Loucy (cell line): ENCODE measurements at regions not wholly inside any gene's neighbourhood (a gene's known extent, or its start where the extent isn't known, plus 50 kb on each side); places are given as distances from the start of the nearest gene placed in this dataset.
A peak's percentile ranks its signal among the peaks of the same experiment; 100 is the strongest.
"Not testable (repeated sequence)": the region's sequence is repeated elsewhere in the genome, so short reads cannot be mapped to it uniquely, and the experiment has no call there.

ENCODE experiments used
- H2AFZ ChIP-seq: fragments of 200-600 bp; sonication (generic); 2 replicates; pipeline ENCODE4 v1.6.0; 2016; ENCODE audit warnings: antibody characterized with exemption, mild to moderate bottlenecking, low read length, moderate library complexity
- H3F3A ChIP-seq: fragments of 200-600 bp; 2 replicates; pipeline ENCODE4 v1.6.0; 2016; ENCODE audit warnings: antibody characterized with exemption, low read depth, mild to moderate bottlenecking
- H3K27me3 ChIP-seq: fragments of 200-600 bp; sonication (generic); 2 replicates; pipeline ENCODE4 v1.6.1; 2014; ENCODE audit warnings: low read length, mild to moderate bottlenecking; ENCODE audit not compliant: insufficient read depth, poor library complexity, severe bottlenecking
- H3K36me3 ChIP-seq: fragments of 200-600 bp; sonication (generic); 2 replicates; pipeline ENCODE4 v1.6.1; 2016; ENCODE audit warnings: low read length; ENCODE audit not compliant: insufficient read depth
- H3K4me1 ChIP-seq: fragments of 200-600 bp; sonication (generic); 2 replicates; pipeline ENCODE4 v1.5.1; 2014; ENCODE audit warnings: low read length, mild to moderate bottlenecking; ENCODE audit not compliant: insufficient read depth, poor library complexity, severe bottlenecking
- H3K4me2 ChIP-seq: fragments of 200-600 bp; sonication (generic); 2 replicates; pipeline ENCODE4 v1.6.0; 2014; ENCODE audit warnings: antibody characterized with exemption, low read length, low read depth, mild to moderate bottlenecking; ENCODE audit not compliant: poor library complexity, severe bottlenecking
- H3K4me3 ChIP-seq: fragments of 200-600 bp; sonication (generic); 2 replicates; pipeline ENCODE4 v1.5.1; 2014; ENCODE audit warnings: low read length, mild to moderate bottlenecking, mixed read lengths; ENCODE audit not compliant: poor library complexity, severe bottlenecking
- H3K79me2 ChIP-seq: fragments of 200-600 bp; sonication (generic); 2 replicates; pipeline ENCODE4 v1.6.1; 2014; ENCODE audit warnings: low read length; ENCODE audit not compliant: insufficient read depth
- H3K9ac ChIP-seq: fragments of 200-600 bp; sonication (generic); 2 replicates; pipeline ENCODE4 v1.6.0; 2014; ENCODE audit warnings: mild to moderate bottlenecking, low read depth, low read length, moderate library complexity; ENCODE audit not compliant: poor library complexity, severe bottlenecking
- H3K9me2 ChIP-seq: fragments of 200-600 bp; sonication (generic); replicated peaks from 2 replicates; pipeline ENCODE4 v1.6.1; 2016; ENCODE audit warnings: low read depth, low read length, mixed read lengths
- H3K9me3 ChIP-seq: fragments of 200-600 bp; sonication (generic); 2 replicates; pipeline ENCODE4 v1.6.1; 2014; ENCODE audit warnings: mild to moderate bottlenecking, antibody characterized with exemption, low read length, low read depth; ENCODE audit not compliant: insufficient read depth
- H4K20me1 ChIP-seq: fragments of 200-600 bp; sonication (generic); 2 replicates; pipeline ENCODE4 v1.6.0; 2014; ENCODE audit warnings: antibody characterized with exemption, low read length, mild to moderate bottlenecking; ENCODE audit not compliant: insufficient read depth, poor library complexity, severe bottlenecking
- EZH2phosphoT487 ChIP-seq: fragments of 200-600 bp; IDR thresholded peaks from 2 replicates; pipeline ENCODE4 v1.6.1; 2018; ENCODE audit warnings: antibody characterized with exemption, mild to moderate bottlenecking, moderate library complexity, borderline replicate concordance
- TF ChIP-seq, protein P1 (sequence below): fragments of 200-600 bp; sonication (generic); conservative IDR thresholded peaks from 2 replicates; pipeline ENCODE4 v1.5.1; 2014; ENCODE audit warnings: mild to moderate bottlenecking, antibody characterized with exemption, low read length

DNA sequence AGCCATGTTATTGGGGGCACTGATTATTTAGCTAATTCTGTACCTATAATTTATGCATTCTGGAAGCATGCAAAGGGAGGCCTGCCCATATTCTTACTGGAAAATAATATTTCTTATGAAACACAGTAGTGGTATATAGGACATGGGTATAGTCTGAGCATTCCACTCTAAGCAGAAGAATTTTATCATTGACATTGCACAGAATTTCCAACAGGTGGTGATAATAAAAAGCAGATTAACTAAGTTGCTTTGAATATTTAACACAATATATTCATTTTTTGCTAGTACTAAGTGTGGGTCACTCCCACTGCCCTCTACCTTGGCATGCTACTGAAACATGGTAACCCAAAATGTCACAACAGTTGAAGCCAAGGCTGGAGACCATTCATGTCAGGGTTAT is 728.8 kb upstream of the FAT3 start:
- Histone ChIP-seq H2AFZ (no peak overlapping the region), H3K4me2 (no peak overlapping the region), H4K20me1 (no peaks in the 10 kb centered on the region), H3K4me3 (no peak overlapping the region), H3K36me3 (no peaks in the 10 kb centered on the region), H3K79me2 (no peaks in the 10 kb centered on the region), H3K9ac (no peak overlapping the region), H3K27me3 (no peaks in the 10 kb centered on the region), H3F3A (no peaks in the 10 kb centered on the region), H3K4me1 (no peaks in the 10 kb centered on the region), H3K9me2 (no peaks in the 10 kb centered on the region), H3K9me3 (no peaks in the 10 kb centered on the region)
- no peak for TF ChIP-seq EZH2phosphoT487
- TF ChIP-seq, protein P1, sequence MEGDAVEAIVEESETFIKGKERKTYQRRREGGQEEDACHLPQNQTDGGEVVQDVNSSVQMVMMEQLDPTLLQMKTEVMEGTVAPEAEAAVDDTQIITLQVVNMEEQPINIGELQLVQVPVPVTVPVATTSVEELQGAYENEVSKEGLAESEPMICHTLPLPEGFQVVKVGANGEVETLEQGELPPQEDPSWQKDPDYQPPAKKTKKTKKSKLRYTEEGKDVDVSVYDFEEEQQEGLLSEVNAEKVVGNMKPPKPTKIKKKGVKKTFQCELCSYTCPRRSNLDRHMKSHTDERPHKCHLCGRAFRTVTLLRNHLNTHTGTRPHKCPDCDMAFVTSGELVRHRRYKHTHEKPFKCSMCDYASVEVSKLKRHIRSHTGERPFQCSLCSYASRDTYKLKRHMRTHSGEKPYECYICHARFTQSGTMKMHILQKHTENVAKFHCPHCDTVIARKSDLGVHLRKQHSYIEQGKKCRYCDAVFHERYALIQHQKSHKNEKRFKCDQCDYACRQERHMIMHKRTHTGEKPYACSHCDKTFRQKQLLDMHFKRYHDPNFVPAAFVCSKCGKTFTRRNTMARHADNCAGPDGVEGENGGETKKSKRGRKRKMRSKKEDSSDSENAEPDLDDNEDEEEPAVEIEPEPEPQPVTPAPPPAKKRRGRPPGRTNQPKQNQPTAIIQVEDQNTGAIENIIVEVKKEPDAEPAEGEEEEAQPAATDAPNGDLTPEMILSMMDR: peak; percentile 37

- Histone ChIP-seq H3K36me3 (no peaks in the 10 kb centered on the region), H2AFZ (no peak overlapping the region), H4K20me1 (no peaks in the 10 kb centered on the region), H3K9me3 (no peaks in the 10 kb centered on the region), H3K4me2 (no peak overlapping the region), H3K4me1 (no peaks in the 10 kb centered on the region), H3K4me3 (no peak overlapping the region), H3F3A (no peaks in the 10 kb centered on the region), H3K9ac (no peak overlapping the region), H3K79me2 (no peaks in the 10 kb centered on the region), H3K27me3 (no peaks in the 10 kb centered on the region), H3K9me2 (no peaks in the 10 kb centered on the region)
- no peak for TF ChIP-seq EZH2phosphoT487
- TF ChIP-seq, protein P1: no peak
Measured at GRCh38 chr11:91489989-91490388, 734.6 kb upstream of the FAT3 start.

GRCh38 chr11:91483956-91484355 is 740.7 kb upstream of the FAT3 start:
- H3K36me3 ChIP-seq, H2AFZ ChIP-seq, H4K20me1 ChIP-seq, H3K9me3 ChIP-seq, H3K9me2 ChIP-seq, H3K4me1 ChIP-seq, H3K4me2 ChIP-seq, H3K4me3 ChIP-seq, H3K79me2 ChIP-seq, H3K27me3 ChIP-seq, H3K9ac ChIP-seq, H3F3A ChIP-seq: not testable (repeated sequence)

DNA sequence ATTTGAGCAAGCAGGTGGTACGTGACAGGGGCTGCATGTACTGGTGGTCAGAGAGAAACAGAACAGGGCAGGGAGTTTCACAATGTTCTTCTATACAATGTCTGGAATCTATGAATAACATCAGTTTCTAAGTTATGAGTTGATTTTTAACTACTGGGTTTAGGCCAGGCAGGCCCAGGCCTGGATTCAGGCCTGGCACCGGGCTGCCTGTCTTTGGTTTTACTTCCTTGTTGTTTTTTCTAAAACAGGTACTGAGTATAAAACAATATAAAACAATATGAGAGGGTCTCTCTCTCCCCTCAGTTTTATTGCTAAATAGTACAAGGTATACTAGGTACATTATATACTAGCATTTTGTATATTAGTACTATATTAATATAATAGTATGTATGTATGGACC is 742.7 kb upstream of the FAT3 start:
- H3K36me3 ChIP-seq, H3K9me3 ChIP-seq, H3F3A ChIP-seq, H3K79me2 ChIP-seq, H3K4me1 ChIP-seq, H3K9me2 ChIP-seq, H3K9ac ChIP-seq, H4K20me1 ChIP-seq, H3K4me3 ChIP-seq, H2AFZ ChIP-seq, H3K27me3 ChIP-seq, H3K4me2 ChIP-seq: not testable (repeated sequence)
